Left colon (tissue), 2 donors: ENCODE measurements at regions not wholly inside any gene's neighbourhood (a gene's known extent, or its start where the extent isn't known, plus 50 kb on each side); places are given as distances from the start of the nearest gene placed in this dataset.

Experiments
- ATAC-seq: fragments of 200-7000 bp; cut with Tn5 transposase; one replicate; pipeline ENCODE4 v1.9.1; 2020; ENCODE audit warnings: mild to moderate bottlenecking, moderate library complexity
- DNase-seq, 2 donors: peaks; one replicate each; pipeline ENCODE4 v3.0.0-alpha.2; 2020
- intact Hi-C, 2 donors: fragments of 100-400 bp; cut with DNase I in 1 of 2; cut with micrococcal nuclease in 1 of 2; formaldehyde crosslinking; loops; one replicate each; pipeline versions ENCODE4 v1.11.2 to v1.14.0; 2022; cut with DNase I, micrococcal nuclease
- donor health status: DM: no; HTN: no; CAD: no.
- donor health status: DM: yes; HTN: yes; CAD: no.

DNA sequence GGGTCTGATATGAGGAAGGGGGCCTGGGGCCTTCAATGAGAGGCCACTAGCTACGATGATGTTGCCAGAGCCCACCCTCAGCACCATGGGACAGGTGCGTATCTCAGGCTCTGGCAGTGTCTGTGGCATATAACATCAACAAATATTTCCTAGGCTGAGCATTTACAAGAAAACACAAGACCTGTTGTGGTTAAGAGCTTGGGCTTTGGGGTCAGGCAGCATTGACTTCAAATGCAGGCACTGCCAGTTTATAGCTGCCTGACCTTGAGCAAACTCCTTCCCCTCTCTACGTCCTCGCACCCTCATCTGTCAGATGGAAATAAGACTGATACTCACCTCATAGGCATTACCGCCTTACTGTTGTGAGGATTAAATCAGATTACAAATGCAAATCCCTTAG lies 156.0 kb downstream of the KATNAL1 start:
- intact Hi-C loops: no loop called here
- ATAC-seq (no peak), DNase-seq (no peak)

DNA sequence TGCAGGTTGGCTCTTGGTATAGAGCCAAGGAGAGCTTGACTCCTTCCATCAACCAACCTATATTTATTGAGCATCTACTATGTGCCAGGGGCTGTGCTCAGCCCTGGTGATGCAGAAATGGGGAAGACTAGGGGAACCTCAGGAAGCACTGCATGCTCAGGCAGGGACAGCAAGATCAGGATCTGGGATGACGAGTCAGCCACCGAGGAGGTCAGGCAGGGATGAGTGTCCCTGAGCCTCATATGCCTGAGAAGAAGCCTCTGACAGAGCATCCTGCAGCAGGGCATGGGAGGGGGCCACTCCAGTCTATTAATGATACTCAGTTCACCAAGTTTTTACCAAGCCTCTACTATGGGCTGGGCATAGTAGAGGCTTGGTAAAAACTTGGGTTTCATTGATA lies 158.1 kb downstream of the KATNAL1 start:
- DNase-seq (no peak), ATAC-seq (no peak)
- intact Hi-C loops: no loop called here

DNA sequence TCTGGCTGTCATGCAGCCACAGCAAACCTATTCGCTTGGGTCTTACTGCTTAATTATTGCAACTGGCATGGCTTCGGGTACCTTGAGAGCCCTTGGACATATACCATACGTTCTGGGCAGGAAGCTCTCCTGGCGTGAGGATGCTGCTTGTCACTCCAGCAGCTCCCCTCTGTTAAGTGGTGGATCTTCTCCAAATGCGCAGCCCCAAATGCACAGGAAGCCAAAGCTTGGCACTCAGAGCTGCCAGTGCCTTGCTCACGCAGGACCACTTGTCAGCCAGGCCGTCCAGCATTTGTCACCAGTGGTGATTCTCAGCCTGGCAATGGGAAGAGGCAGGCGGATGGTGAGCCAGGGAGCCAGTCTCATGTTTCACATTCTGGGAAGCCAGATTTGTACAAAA lies 158.6 kb downstream of the KATNAL1 start:
- intact Hi-C loops: no loop called here
- ATAC-seq (no peak), DNase-seq (no peak)

DNA sequence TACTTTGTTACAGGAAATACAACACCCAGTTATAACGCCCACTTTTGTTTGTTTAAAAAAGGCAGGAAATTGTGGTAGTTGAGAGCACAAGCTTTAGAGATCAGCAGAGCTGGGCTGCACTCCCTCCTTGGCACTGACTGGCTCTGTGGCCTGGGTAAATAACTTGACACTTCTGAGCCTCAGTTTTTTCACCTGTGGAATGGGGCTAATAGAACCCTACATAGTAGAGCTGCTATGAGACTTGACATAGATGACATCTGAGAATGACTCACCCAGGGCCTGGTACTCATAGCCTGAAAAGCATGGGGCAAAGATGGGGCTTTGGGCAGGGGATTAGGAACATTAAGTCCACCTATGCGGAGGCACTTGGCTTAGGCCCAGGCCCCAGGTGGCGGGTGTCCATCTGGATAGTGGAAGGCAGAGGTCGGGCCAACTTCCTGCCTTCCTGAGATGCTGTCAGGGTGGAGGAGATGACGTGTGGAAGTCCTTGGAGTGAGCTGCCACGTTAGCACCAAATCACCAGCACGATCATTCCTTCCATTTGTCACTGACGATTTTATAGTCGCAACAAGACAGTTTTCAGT lies 159.1 kb downstream of the KATNAL1 start:
- peak; percentile 52 for ATAC-seq
- intact Hi-C loops: no loop called here
- DNase-seq: no peak

DNA sequence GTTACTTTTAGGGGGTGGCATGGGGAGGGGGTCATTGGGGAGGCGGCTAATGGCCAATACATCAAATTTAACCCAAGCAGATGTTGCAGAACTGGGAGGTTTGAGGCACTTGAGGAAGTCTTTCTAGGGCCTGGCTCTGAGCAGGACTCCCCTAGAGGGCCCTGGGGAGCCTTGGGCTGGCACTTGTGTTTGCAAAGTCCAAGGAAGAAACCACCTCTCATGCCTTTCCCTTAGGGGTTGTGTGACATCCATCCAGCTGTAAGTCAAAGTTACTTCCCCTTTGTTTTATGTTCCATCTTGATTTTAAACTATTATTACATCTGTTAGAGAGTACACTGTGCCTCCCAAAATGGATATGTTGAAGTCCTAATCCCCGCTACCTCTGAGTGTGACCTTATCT lies 159.9 kb downstream of the KATNAL1 start:
- DNase-seq (no peak), ATAC-seq (no peak)
- intact Hi-C loops: no loop called here

DNA sequence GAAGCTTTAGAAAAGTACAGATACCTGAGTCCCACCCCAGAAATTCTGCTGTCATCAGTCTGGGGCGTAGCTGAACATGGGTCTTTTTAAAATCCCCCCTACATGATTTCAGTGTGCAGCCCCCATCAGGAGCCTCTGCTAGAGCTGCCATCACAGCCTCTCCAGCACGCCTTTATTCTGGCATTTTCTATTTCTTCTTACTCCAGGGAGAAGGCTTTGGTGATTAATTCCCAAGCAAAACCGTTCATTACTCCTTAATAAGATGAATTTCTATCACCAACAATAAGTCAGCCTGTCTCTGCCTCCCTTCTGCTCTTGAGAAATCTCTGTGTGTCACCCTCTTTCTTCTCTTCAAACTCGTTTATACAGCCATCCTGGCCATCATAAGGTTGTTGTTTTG lies 160.3 kb downstream of the KATNAL1 start:
- intact Hi-C loops: no loop called here
- DNase-seq (no peak), ATAC-seq (no peak)

DNA sequence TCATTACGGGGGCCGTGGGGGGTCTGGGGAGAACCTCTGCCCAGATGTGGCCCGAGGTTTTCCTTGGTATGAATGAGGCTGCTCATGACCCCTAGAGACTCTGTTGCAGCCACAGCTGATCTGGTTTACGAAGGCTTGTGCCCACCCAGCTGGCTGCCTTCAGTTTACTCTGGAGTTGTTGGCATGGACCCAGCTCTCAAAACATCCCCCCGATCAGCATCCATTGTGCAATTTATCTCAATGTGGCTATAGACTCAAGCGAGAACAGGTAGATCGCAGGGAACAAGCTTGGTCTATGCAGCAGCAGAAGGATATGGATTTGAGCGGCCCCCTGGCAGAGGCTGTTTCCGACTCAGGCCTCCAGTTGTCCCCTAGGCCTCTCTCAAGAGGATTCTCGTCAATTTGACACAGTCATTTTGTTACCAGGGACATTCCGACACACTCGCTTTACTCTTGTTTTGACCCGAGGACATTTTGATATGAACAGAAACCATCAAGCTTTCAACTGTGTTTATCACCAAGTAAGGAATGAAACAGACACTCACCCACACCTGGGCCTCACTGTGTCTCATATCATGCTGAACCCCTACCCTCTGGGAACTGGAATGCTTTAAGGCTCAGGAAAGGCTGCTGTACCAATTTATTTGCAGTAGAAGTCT lies 161.5 kb downstream of the KATNAL1 start:
- intact Hi-C loops: no loop called here
- ATAC-seq (no peak), DNase-seq (no peak)

DNA sequence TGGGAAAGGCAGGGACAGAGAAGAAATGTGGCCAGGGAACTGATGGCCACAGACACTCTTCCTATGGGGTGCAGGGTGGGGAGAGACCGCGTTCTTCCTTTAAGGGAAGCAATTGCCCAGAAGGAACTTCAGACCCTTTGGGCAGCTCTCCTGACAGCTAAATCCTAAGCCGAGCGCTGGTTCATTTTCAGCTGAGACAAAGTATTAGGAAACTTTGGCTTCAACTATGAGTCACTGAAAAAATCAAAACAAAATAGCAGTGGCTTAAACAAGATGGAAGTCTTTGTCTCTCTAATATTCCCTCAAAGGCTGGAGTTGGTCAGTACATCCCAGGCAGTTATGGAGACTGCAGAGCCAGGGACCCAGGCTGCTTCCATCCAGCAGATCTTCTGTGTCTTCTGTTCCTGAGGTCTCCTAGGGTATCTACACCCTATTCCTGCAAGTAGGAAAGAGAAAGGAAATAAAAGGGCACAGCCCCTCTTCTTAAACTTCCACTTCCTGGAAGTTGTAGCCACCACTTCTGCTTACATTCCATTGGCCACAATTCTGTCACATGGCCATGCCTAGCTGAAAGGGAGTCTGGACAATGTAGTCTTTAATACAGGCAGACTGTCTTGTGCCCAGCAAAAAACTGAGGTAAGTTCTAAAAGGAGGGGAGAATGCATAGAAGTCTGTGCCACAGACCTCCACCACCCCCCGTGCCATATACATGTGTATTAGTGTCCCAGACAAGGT lies 163.5 kb downstream of the KATNAL1 start:
- no peak for ATAC-seq
- intact Hi-C loops: no loop called here

DNA sequence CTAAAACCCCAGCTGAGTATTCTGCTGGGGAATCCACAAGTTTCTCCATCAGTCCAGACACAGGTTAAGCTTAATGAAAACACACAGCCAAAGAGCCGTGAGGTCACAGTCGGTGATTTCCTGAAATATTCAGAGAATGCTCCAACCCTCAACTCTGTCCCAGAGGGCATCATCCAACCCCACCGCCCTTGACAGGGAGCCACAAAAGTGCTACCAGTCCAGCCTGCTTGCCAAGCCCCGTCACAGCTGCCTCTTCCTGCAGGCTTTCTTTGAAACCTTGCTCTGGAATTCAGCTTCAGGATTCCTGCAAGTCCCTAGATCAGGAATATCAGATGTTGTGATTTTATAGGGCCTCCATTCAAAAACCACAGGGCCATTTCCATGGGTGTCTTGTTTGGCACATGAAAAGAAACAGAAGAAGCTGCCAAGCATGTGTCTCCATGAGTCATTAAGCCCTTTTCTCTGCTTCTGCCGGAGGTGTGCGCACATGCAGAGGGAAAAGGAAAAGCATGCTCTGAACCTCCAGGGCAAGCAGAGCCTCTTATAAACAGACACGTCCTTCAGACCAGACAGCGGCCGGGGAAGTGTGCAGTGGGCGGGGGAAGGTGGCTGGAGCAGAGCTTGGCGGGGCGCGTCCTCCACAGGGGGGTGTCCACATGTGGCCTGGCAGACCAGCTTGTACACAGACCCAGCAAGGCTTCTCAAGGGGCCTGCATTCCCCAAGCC lies 164.7 kb downstream of the KATNAL1 start:
- DNase-seq (peak; percentile 25 to 40), ATAC-seq (peak; percentile 59)
- intact Hi-C loops: no loop called here

More for the DNA sequence above, 163.5 kb downstream of the KATNAL1 start:
- no peak for DNase-seq

DNA sequence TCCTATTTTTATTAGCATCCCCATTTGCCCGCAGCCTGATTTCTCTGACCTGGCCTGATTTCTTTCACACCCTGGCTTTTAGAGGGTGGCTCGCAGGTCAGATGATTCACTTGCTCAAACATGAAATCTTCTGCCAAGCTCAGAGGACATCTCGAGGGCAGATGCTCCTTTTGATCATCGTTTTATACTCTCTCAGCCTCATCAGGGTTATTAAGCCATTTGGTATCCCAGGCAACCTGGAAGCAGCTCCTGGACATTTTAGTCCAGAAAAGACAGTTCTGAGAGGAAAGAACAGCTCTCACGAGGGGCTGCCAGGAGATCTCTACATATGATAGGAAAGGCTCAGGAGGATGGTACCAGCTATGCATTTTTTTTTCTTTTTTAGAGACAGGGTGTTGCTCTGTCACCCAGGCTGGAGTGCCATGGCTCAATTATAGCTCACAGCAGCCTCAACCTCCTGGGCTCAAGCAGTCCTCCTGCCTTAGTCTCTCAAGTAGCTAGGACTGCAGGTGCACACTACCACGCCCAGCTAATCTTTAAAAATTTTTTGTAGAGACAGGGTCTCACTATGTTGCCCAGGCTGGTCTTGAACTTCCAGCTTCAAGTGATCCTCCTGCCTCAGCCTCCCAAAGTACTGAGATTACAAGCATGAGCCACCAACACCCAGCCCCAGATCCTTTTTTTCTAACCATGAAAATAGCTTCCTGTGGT lies 165.4 kb downstream of the KATNAL1 start:
- intact Hi-C loops: no loop called here
- DNase-seq (no peak), ATAC-seq (no peak)

DNA sequence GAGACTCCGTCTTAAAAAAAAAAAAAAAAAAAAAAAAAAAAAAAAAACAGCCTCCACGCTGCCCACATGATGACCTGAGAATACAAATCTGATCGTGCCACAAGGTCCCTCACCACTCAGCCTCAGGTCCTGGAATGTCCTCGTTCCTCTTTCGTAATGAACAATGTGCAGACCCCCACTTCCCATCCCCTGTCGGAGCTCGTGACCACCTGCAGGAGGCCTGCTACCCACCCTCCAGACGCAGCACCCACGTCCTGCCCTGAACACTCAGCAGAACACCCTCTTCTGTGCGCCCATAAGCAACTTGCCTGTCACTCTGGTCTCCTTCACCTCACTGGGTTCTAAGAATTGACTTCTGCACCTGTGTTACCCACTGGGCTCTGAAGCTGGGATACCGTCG lies 166.4 kb downstream of the KATNAL1 start:
- intact Hi-C loops: no loop called here
- DNase-seq (no peak), ATAC-seq (no peak)

DNA sequence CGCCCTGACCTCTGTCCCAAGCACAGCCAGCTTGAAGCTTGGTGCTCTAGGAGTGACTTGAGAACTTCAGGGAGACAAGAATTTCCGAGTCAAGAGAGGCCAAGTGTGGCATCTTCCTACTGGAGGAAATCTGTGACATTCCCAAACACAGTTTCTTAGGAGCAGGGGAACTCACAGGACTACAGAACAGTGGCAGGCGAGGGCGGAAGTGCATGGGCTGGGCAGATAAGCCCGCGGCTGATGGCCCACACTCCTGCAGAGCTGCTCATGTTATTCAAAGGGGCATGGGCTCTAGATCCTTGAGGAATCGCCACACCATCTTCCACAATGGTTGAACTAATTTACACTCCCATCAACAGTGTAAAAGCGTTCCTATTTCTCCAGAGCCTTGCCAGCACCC lies 168.8 kb downstream of the KATNAL1 start:
- DNase-seq (no peak), ATAC-seq (no peak)
- intact Hi-C loops: loop anchor here in 1 of 2 donors (10.0 kb wide), 2 partner anchors 316 to 666 kb away; no protein-coding TSS in a partner anchor

DNA sequence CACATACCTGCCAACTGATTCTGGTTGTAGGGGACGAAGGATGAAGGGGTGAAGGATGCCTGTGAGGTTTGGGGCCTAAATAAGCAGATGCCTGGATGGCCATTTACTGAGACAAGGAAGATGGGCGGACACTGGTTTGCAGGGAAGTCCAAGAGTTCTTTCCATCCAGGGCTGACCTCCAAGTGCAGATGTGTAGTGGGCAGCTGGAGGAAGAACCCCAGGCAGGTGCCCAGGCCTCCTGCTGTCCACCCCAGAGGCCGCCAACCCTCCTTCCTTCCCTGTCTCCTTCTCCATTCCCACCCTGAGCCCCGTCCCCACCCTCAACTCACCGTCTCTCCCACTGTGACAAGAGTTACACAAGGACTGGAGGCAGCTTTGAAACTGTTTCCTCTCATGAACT lies 171.5 kb downstream of the KATNAL1 start:
- DNase-seq (no peak), ATAC-seq (no peak)
- intact Hi-C loops: loop anchor here in 1 of 2 donors (10.0 kb wide), 2 partner anchors 319 to 669 kb away; no protein-coding TSS in a partner anchor

DNA sequence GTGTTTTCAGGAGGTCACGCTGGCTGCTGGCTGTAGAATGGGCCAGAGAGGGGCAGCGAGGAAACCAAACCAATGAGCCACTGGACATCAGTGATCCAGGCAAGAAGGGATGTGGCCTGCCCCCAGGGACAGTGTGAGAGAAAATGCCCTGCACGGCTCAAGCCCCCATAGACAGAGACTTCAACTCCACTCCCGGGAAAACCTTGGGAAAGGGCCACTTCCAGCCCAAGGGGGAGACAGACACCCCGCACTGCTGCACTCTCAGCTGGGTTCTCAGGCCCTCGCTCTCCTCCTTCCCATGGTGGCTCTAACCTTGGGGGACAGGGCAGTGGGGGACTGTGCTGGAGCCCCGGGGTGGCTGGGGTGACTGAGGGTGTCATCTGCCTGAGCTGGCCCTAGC lies 172.0 kb downstream of the KATNAL1 start:
- no peak for ATAC-seq
- intact Hi-C loops: loop anchor here in 1 of 2 donors (10.0 kb wide), 2 partner anchors 319 to 669 kb away; no protein-coding TSS in a partner anchor
- no peak for DNase-seq

DNA sequence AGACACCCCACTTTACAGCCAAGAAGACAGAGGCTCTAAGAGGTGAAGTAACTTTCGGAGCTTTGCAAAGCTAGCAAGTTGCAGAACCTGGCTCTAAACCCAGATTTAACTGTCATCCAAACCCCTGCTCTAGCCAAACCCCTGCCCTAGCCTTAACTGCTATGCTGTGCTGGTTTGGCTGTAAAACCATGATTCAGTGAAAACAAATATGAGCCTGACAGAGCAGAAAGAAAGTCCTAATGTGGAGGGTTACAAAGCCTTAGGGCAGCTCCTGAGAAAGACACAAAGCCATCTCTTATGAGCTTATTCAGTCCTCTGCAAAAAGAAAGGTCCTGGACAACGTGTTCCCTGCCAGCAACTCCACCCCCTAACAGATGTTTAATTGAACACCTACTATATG lies 172.8 kb downstream of the KATNAL1 start:
- DNase-seq: no peak
- intact Hi-C loops: loop anchor here in 1 of 2 donors (10.0 kb wide), 2 partner anchors 320 to 670 kb away; no protein-coding TSS in a partner anchor
- ATAC-seq: no peak

DNA sequence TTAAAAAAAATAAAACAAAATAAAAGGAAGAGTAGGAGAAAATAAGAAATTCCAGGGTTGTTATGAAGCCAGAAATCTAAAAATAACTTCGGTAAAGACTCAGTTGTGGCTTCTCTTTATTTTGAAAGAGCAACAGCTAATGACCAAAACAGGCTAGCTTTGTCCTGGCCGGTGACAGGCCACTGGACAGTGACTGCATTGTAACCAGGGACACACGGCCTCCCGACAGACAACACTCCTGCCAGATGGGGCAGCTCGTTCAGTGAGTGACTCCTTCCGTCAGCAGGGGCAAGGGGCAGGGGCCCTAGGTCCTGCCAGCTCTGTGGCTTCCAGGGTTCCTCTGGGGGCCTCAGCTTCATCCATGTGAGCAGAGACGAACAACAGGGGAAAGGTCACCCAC lies 173.4 kb downstream of the KATNAL1 start:
- DNase-seq (no peak), ATAC-seq (no peak)
- intact Hi-C loops: loop anchor here in 1 of 2 donors (10.0 kb wide), 2 partner anchors 321 to 671 kb away; no protein-coding TSS in a partner anchor

DNA sequence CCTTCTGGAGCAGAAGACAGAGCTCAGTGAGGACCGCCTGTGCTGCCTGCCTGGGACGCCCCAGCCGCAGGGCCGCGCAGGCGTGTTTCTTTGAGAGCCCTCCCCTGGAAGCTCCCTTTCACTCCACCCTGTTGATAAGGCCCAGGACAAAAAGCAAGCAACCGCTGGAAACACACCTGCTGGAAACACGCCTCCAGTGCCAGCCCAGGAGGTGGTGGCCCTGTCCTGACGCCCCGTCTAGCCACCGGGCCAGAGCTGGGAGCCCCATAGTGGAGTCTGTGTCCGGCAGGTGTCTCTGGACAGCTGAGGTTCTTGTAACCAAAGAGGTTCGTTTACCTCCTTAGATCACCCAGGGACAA lies 173.8 kb downstream of the KATNAL1 start:
- intact Hi-C loops: loop anchor here in 1 of 2 donors (10.0 kb wide), 2 partner anchors 321 to 671 kb away; no protein-coding TSS in a partner anchor
- DNase-seq: peak; percentile 80 to 81
- peak; percentile 90 for ATAC-seq
